Peyer's patch (tissue), 4 donors: ENCODE measurements at regions not wholly inside any gene's neighbourhood (a gene's known extent, or its start where the extent isn't known, plus 50 kb on each side); places are given as distances from the start of the nearest gene placed in this dataset.

Source experiments
- POLR2A ChIP-seq, 2 donors: fragments of 450-650 bp; IDR thresholded peaks; one replicate each; pipeline ENCODE4 v1.5.1; 2017; ENCODE audit warnings: antibody characterized with exemption in 2 of 2, mild to moderate bottlenecking in 2 of 2, moderate library complexity in 2 of 2
- TF ChIP-seq, protein P1 (sequence below), 6 experiments: fragments of 450-650 bp in 4 of 6; fragments of 200-600 bp in 2 of 6; sonication (generic) in 1 of 6; IDR thresholded peaks; one replicate each; pipeline ENCODE4 v1.5.1; 2017 to 2019; ENCODE audit warnings: antibody characterized with exemption in 6 of 6, mild to moderate bottlenecking in 3 of 6, moderate library complexity in 1 of 6

DNA sequence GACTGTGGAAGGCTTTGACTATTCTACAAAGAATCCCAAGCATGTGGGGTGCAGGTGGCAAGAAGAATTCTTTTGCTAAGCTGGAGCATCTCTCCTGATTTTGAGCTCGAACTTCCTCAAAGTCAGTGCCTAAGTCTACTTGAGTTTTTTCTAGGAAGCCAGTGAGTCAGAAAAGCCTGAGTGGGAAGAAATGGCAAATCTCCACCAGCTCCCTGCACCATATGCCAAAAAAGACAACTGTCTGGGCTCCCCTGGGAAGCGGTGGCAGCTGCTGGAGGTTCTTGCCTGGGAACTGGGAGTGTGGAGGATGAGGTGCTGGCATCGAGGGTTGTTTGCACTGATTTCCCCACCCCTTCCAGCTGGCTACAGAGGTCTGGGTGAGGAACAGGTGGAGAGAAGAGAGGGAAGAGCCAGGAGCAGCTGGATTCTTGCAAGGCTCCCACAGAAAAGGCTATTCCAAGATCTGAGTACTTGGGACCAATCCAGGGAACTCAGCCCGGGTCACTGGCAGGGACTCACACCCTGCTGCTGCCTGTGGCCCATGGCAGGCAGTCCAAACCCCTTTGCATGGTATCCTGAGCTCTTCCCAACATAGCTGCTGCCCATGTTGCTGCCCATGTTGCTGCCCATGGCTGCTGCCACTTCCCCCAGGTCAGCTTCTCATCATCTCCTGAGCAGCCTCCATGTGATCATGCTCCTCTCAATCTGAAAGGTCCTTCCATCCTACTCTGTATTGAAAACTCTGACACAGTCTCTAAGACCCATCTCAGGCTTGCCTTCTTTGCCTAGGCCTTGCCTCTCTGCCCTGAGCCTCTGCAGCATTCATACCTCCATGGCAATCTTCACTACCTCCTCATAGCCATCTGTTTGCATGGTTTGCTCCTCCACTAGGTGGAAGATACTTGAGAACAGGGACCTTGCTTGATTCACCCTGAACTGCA lies 128.3 kb upstream of the SPATS2L start:
- TF ChIP-seq, protein P1, sequence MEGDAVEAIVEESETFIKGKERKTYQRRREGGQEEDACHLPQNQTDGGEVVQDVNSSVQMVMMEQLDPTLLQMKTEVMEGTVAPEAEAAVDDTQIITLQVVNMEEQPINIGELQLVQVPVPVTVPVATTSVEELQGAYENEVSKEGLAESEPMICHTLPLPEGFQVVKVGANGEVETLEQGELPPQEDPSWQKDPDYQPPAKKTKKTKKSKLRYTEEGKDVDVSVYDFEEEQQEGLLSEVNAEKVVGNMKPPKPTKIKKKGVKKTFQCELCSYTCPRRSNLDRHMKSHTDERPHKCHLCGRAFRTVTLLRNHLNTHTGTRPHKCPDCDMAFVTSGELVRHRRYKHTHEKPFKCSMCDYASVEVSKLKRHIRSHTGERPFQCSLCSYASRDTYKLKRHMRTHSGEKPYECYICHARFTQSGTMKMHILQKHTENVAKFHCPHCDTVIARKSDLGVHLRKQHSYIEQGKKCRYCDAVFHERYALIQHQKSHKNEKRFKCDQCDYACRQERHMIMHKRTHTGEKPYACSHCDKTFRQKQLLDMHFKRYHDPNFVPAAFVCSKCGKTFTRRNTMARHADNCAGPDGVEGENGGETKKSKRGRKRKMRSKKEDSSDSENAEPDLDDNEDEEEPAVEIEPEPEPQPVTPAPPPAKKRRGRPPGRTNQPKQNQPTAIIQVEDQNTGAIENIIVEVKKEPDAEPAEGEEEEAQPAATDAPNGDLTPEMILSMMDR (IDR thresholded peaks at IDR 0.05), result no peak
- no peak for TF ChIP-seq POLR2A (IDR thresholded peaks at IDR 0.05)
